ENCODE measurements at regions not wholly inside any gene's neighbourhood (a gene's known extent, or its start where the extent isn't known, plus 50 kb on each side); places are given as distances from the start of the nearest gene placed in this dataset.
"Not testable (repeated sequence)": the region's sequence is repeated elsewhere in the genome, so short reads cannot be mapped to it uniquely, and the experiment has no call there.

DNA sequence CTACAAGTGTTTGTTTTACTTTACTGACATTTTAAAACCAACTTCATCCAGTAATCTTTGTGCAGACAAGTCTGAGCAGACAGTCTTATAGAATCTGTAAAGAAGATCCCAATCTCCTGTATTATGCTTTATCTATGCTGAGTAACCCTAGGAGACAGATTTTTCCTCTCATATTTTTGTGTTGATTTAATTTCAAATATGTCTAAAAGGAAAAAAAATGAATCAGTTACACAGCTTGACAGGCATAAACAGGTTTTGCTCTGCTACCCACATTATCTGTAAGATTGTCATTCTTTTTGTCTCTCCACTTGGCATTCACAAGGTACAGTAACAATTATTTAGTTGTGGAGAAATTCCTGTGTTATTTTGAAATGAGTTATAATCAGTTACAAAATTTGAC lies 415.0 kb downstream of the NYAP2 start:
- TF ChIP-seq, protein P1, sequence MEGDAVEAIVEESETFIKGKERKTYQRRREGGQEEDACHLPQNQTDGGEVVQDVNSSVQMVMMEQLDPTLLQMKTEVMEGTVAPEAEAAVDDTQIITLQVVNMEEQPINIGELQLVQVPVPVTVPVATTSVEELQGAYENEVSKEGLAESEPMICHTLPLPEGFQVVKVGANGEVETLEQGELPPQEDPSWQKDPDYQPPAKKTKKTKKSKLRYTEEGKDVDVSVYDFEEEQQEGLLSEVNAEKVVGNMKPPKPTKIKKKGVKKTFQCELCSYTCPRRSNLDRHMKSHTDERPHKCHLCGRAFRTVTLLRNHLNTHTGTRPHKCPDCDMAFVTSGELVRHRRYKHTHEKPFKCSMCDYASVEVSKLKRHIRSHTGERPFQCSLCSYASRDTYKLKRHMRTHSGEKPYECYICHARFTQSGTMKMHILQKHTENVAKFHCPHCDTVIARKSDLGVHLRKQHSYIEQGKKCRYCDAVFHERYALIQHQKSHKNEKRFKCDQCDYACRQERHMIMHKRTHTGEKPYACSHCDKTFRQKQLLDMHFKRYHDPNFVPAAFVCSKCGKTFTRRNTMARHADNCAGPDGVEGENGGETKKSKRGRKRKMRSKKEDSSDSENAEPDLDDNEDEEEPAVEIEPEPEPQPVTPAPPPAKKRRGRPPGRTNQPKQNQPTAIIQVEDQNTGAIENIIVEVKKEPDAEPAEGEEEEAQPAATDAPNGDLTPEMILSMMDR (IDR thresholded peaks at IDR 0.05): no peak
- DNase-seq: no peak
- H3K27ac ChIP-seq: no peak overlapping the region
- H3K9me3 ChIP-seq: no peaks in the 10 kb centered on the region
- H3K36me3 ChIP-seq: no peaks in the 10 kb centered on the region
- intact Hi-C loops (cut with DNase I; ENCODE audit: low total_unique reads): no loop called here
- H3K4me3 ChIP-seq: no peak overlapping the region
- no peaks in the 10 kb centered on the region for H3K27me3 ChIP-seq
- H3K4me1 ChIP-seq: no peaks in the 10 kb centered on the region

DNA sequence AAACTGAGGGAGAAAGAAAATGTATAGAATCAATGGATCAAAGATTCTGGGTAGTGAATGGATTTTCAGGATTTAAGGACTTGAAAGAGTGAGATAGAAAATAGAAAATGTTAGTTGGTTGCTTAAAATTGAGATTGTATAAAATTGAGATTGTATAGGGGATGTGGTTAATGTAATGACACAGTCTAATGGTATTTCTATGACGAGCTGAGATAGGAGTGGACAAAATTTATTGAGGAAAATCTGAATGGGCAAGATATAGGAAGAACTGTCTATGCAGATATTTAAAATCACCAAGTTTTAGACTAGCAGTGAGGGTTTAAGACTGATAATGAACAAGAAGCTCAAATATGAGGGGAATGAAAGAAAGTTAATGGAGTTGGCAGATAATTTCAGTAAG lies 406.6 kb downstream of the NYAP2 start:
- Histone ChIP-seq H3K27me3 (no peaks in the 10 kb centered on the region), H3K27ac (no peak overlapping the region), H3K4me1 (no peaks in the 10 kb centered on the region), H3K9me3 (no peaks in the 10 kb centered on the region), H3K36me3 (no peaks in the 10 kb centered on the region), H3K4me3 (no peak overlapping the region)
- TF ChIP-seq, protein P1 (IDR thresholded peaks at IDR 0.05): no peak
- DNase-seq: no peak
- intact Hi-C loops (cut with DNase I; ENCODE audit: low total_unique reads): no loop called here

DNA sequence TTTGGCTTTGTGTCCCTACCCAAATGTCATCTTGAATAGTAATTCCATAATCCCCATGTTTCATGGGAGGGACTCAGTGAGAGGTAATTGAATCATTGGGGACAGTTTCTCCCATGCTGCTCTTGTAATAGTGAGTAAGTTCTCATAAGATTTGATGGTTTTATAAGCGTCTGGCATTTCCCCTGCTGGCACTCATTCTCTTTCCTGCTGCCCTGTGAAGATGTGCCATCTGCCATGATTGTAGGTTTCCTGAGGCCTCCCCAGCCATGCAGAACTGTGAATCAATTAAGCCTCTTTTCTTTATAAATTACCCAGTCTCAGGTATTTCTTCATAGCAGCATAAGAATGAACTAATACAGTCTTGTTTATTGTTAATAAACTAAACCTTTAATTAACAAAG lies 402.6 kb downstream of the NYAP2 start:
- intact Hi-C loops (cut with DNase I; ENCODE audit: low total_unique reads); H3K4me3 ChIP-seq; H3K27me3 ChIP-seq; H3K27ac ChIP-seq; H3K4me1 ChIP-seq; H3K36me3 ChIP-seq; DNase-seq; H3K9me3 ChIP-seq: not testable (repeated sequence)

DNA sequence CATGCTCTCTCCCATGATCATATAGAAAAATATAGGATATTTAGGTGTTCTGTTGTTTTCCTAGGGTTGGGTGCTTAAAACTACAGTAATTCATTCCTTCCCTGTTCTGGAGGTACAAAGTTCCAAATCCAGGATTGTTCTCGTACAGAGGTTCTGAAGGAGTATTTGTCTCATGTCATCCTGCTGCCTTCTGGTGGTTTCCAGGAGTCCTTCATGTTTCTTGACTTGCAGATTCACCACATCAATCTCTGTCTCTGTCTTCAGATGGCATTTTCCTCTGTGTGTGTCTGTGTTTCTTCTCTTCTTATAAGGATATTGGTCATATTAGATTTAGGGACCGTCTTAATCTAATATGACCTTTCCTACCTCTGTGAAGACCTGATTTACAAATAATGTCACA lies 397.9 kb downstream of the NYAP2 start:
- TF ChIP-seq, protein P1 (IDR thresholded peaks at IDR 0.05): peak; percentile 53 to 65
- DNase-seq: no peak
- Histone ChIP-seq H3K9me3 (no peaks in the 10 kb centered on the region), H3K36me3 (no peaks in the 10 kb centered on the region), H3K4me1 (no peaks in the 10 kb centered on the region), H3K27ac (no peak overlapping the region), H3K27me3 (no peaks in the 10 kb centered on the region), H3K4me3 (no peak overlapping the region)
- intact Hi-C loops (cut with DNase I; ENCODE audit: low total_unique reads): loop anchor here (5.0 kb wide), 1 partner anchor 125 kb away; no protein-coding TSS in a partner anchor

DNA sequence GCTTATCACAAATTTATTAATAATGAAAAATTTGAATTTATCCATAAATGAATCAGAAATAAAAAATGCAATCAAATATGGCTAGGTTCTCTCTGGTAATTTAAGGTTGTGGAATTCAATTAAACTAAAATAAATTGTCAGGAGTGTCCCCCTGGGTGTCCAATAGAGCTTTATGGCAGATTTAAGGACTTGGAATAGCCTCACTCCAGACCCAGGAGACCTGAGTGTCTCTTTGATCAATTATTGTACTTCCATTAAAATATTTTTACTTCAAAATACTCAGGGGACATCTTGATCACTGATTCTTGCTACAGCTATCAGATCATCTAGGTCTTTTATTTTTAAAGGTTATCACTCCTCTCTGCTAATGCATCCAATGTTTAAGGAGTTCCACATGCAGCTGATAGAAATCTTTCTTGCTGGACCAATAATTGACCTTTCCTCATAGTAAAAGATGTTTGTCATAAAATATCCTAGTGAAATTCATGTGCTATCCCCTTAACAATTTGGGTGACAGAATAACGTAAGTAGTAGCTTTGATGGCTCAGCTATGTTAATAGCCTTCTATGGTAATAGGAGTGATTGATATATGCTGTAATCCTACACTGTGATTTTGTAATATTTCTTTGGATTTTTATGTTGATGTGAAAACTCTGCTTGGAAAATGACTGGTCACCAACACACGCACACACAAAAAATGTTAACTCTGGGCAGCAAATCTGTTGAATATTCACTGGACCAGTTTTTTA lies 395.3 kb downstream of the NYAP2 start:
- no peaks in the 10 kb centered on the region for H3K27me3 ChIP-seq
- H3K9me3 ChIP-seq: no peaks in the 10 kb centered on the region
- no peaks in the 10 kb centered on the region for H3K36me3 ChIP-seq
- intact Hi-C loops (cut with DNase I; ENCODE audit: low total_unique reads): loop anchor here (5.0 kb wide), 1 partner anchor 123 kb away; no protein-coding TSS in a partner anchor
- DNase-seq: no peak
- H3K4me1 ChIP-seq: no peaks in the 10 kb centered on the region
- H3K4me3 ChIP-seq: no peak overlapping the region
- no peak overlapping the region for H3K27ac ChIP-seq
- TF ChIP-seq, protein P1 (IDR thresholded peaks at IDR 0.05): no peak

DNA sequence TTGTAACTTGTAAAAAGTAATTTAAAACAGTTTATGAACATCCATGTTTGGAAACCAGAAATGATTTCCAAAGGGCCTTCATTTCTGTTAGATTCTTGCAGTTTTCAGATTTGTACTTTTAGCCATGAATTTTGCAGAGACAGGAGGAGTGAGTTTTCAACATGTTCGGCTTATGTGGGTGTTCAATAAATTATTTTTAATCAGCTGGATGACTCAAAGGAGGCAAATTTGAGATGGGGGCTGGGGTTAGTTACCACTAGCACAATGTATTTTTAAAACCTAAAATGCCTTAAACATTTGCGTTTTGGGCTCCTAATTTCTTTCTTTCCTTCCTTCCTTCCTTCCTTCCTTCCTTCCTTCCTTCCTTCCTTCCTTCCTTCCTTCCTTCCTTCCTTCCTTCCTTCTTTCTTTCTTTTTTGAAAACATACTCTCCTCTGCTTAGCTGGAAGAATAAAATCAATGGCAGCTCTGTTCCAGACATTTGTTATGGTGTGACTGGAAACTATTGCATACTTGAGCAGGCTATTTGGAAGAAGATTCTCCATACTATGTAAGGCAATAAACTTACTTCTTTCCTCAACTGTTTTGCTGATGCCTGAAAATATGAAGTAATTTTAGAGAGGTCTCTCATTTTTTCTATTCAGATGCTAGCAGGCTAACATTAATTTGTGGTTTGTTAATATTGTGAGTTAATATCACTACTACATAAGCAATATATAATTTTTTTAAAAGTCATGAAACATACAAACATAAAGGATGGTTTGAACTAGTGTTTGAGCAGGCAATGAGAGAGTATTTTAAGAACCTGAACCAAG lies 394.4 kb downstream of the NYAP2 start:
- Histone ChIP-seq H3K9me3 (no peaks in the 10 kb centered on the region), H3K27me3 (no peaks in the 10 kb centered on the region), H3K27ac (no peak overlapping the region), H3K36me3 (no peaks in the 10 kb centered on the region), H3K4me1 (no peaks in the 10 kb centered on the region), H3K4me3 (no peak overlapping the region)
- intact Hi-C loops (cut with DNase I; ENCODE audit: low total_unique reads): no loop called here
- TF ChIP-seq, protein P1 (IDR thresholded peaks at IDR 0.05): no peak
- no peak for DNase-seq
